Ovary (tissue), 3 donors: ENCODE measurements at regions not wholly inside any gene's neighbourhood (a gene's known extent, or its start where the extent isn't known, plus 50 kb on each side); places are given as distances from the start of the nearest gene placed in this dataset.

Source experiments
- CTCF ChIP-seq, 3 donors: fragments of 450-650 bp in 2 of 3; fragments of 200-600 bp in 1 of 3; IDR thresholded peaks; one replicate each; pipeline versions ENCODE4 v1.5.1 to v1.8.0; 2016 to 2022; ENCODE audit warnings: antibody characterized with exemption in 3 of 3, mild to moderate bottlenecking in 1 of 3
- POLR2A ChIP-seq: fragments of 450-650 bp; IDR thresholded peaks from one replicate; pipeline ENCODE4 v1.6.1; 2017; ENCODE audit warnings: antibody characterized with exemption, mild to moderate bottlenecking, moderate library complexity
- donor health status: DM: no; HTN: no; CAD: no.

GRCh38 chr2:16151651-16152050 is 211.3 kb downstream of the MYCN start:
- no peak for TF ChIP-seq CTCF (IDR thresholded peaks at IDR 0.05)
- TF ChIP-seq POLR2A: no peak
